ENCODE measurements at regions not wholly inside any gene's neighbourhood (a gene's known extent, or its start where the extent isn't known, plus 50 kb on each side); places are given as distances from the start of the nearest gene placed in this dataset.

DNA sequence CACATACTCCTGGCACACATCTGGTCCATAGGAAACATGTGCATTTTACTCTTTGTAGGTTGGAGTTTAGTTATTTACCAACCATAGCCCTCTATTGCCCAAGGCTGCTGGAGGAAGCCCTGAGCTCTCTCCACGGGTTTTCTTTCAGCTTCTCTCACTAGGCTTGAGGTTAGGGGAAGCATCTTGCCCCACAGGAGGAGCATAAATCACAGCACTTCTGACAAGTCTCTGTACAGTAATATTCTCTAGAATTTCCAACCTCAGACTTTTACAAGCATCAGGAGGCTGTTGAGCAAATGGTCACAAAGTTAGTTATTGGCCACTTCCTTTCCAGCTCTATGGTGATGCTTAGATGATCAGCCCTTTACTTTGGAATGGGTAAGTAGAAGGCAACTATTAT is 122.9 kb upstream of the GLI3 start:
- TF ChIP-seq EZH2 (IDR thresholded peaks at IDR 0.05; ENCODE audit: borderline replicate concordance, low read depth, low read length, severe bottlenecking) = no peak
- TF ChIP-seq, protein P1, sequence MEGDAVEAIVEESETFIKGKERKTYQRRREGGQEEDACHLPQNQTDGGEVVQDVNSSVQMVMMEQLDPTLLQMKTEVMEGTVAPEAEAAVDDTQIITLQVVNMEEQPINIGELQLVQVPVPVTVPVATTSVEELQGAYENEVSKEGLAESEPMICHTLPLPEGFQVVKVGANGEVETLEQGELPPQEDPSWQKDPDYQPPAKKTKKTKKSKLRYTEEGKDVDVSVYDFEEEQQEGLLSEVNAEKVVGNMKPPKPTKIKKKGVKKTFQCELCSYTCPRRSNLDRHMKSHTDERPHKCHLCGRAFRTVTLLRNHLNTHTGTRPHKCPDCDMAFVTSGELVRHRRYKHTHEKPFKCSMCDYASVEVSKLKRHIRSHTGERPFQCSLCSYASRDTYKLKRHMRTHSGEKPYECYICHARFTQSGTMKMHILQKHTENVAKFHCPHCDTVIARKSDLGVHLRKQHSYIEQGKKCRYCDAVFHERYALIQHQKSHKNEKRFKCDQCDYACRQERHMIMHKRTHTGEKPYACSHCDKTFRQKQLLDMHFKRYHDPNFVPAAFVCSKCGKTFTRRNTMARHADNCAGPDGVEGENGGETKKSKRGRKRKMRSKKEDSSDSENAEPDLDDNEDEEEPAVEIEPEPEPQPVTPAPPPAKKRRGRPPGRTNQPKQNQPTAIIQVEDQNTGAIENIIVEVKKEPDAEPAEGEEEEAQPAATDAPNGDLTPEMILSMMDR (IDR thresholded peaks at IDR 0.05; ENCODE audit: borderline replicate concordance, extremely low read depth, low read length, poor library complexity, severe bottlenecking) = no peak

DNA sequence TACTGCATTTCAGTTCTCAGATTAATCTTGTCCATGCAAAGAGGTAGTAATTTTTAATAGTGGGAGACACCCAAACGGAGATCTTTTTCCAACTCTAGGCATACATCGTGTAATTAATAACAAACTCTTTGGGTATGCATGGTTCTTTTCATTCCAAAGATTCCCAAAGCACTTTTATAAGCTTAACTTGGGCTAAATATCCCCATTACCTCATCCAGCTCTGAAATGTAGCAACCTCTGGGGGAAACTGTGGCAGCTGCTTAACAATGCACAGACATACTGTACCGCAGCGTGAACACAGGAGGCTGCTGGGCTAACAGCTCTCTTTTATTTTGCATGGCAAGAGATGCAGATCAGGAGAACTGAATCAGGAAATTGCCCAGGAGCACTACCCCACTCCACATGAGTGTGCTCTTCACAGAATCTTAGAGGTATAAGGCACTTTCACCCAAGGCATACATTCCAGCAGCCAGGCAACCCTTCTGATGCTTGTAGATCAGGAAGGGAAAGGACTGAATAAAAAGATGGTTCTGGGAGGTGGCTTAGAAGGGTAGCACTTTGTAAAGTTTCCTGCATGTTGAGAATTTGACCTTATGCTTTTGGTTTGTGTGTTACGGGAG is 114.4 kb upstream of the GLI3 start:
- Histone ChIP-seq H3K36me3 (ENCODE audit: insufficient read depth, low read length) (no peaks in the 10 kb centered on the region), H2AFZ (ENCODE audit: low read depth, low read length) (no peak overlapping the region), H3K4me2 (ENCODE audit: insufficient read depth, low read length) (no peak overlapping the region), H3K27ac (ENCODE audit: low read length) (no peak overlapping the region), H3K4me3 (ENCODE audit: low read depth in 1 of 2, low read length in 2 of 2) (no peak overlapping the region), H3K27me3 (ENCODE audit: insufficient read depth, low read length, poor library complexity) (no peaks in the 10 kb centered on the region), H3K79me2 (ENCODE audit: insufficient read depth, low read length) (no peaks in the 10 kb centered on the region), H4K20me1 (ENCODE audit: insufficient read depth, low read length) (no peaks in the 10 kb centered on the region), H3K9ac (ENCODE audit: low read depth, low read length) (no peak overlapping the region), H3K4me1 (ENCODE audit: insufficient read depth, low read length) (no peaks in the 10 kb centered on the region), H3K9me3 (ENCODE audit: insufficient read depth, low read length, severe bottlenecking) (no peaks in the 10 kb centered on the region)
- ATAC-seq (ENCODE audit: insufficient read depth, low read depth) = no peak
- TF ChIP-seq, protein P1 (IDR thresholded peaks at IDR 0.05; ENCODE audit: borderline replicate concordance, extremely low read depth, low read length, poor library complexity, severe bottlenecking) = no peak
- no peak for DNase-seq

More for the DNA sequence above, 122.9 kb upstream of the GLI3 start:
- Histone ChIP-seq H2AFZ (ENCODE audit: low read depth, low read length) (no peak overlapping the region), H3K79me2 (ENCODE audit: insufficient read depth, low read length) (no peaks in the 10 kb centered on the region), H3K27me3 (ENCODE audit: insufficient read depth, low read length, poor library complexity) (no peaks in the 10 kb centered on the region), H3K4me3 (ENCODE audit: low read depth in 1 of 2, low read length in 2 of 2) (no peak overlapping the region), H3K9ac (ENCODE audit: low read depth, low read length) (no peak overlapping the region), H3K4me2 (ENCODE audit: insufficient read depth, low read length) (no peak overlapping the region), H4K20me1 (ENCODE audit: insufficient read depth, low read length) (no peaks in the 10 kb centered on the region), H3K4me1 (ENCODE audit: insufficient read depth, low read length) (no peaks in the 10 kb centered on the region), H3K27ac (ENCODE audit: low read length) (no peak overlapping the region), H3K9me3 (ENCODE audit: insufficient read depth, low read length, severe bottlenecking) (no peaks in the 10 kb centered on the region), H3K36me3 (ENCODE audit: insufficient read depth, low read length) (no peaks in the 10 kb centered on the region)
- no peak for DNase-seq
- ATAC-seq (ENCODE audit: insufficient read depth, low read depth) = no peak

DNA sequence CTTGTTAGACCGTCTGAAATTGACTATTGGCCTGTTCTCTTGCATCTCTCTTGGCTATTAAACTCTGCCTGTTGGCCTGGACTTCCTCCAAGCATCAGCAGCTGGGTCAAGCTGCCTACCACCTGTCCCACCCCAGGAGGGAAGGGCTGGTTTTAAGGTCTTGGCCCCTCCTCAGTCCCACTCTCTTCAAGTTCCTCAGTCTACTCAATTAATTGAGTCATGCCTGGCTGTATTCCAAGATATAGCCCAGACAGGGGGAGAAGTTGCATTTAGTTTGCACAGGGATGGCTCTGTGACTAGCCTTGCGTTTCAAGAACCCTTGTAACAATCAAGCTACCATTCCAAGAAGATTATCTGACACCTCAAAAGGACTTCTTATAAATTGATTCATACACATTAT is 113.8 kb upstream of the GLI3 start:
- H4K20me1 ChIP-seq (ENCODE audit: insufficient read depth, low read length) = no peaks in the 10 kb centered on the region
- H3K4me3 ChIP-seq (ENCODE audit: low read depth in 1 of 2, low read length in 2 of 2) = no peak overlapping the region
- no peaks in the 10 kb centered on the region for H3K27me3 ChIP-seq (ENCODE audit: insufficient read depth, low read length, poor library complexity)
- TF ChIP-seq EZH2 (IDR thresholded peaks at IDR 0.05; ENCODE audit: borderline replicate concordance, low read depth, low read length, severe bottlenecking) = no peak
- TF ChIP-seq, protein P1 (IDR thresholded peaks at IDR 0.05; ENCODE audit: borderline replicate concordance, extremely low read depth, low read length, poor library complexity, severe bottlenecking) = no peak
- H3K27ac ChIP-seq (ENCODE audit: low read length) = no peak overlapping the region
- no peak for ATAC-seq (ENCODE audit: insufficient read depth, low read depth)
- DNase-seq = no peak
- no peak overlapping the region for H2AFZ ChIP-seq (ENCODE audit: low read depth, low read length)
- H3K79me2 ChIP-seq (ENCODE audit: insufficient read depth, low read length) = no peaks in the 10 kb centered on the region
- no peaks in the 10 kb centered on the region for H3K36me3 ChIP-seq (ENCODE audit: insufficient read depth, low read length)
- no peaks in the 10 kb centered on the region for H3K9me3 ChIP-seq (ENCODE audit: insufficient read depth, low read length, severe bottlenecking)
- H3K4me2 ChIP-seq (ENCODE audit: insufficient read depth, low read length) = no peak overlapping the region
- no peak overlapping the region for H3K9ac ChIP-seq (ENCODE audit: low read depth, low read length)
- H3K4me1 ChIP-seq (ENCODE audit: insufficient read depth, low read length) = no peaks in the 10 kb centered on the region

DNA sequence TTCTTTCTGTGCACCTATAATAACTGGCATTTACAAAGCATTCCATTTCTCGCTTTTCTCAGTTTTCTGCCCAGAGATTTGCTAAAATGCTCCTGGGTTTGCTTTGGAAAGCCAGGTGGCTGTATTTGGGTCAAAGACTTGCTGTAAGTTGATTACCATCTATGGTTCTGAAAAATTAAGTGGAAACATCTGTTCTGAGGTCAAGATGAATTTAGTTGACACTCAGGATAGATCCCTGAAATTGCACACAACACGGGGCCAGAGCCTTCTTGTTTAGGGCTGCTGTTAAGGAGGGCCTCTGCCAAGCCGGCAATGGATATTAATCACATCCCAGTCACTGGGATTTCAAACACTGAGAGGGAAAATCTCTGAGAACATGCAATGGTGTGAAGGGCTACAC is 111.6 kb upstream of the GLI3 start:
- H3K9me3 ChIP-seq (ENCODE audit: insufficient read depth, low read length, severe bottlenecking) = no peaks in the 10 kb centered on the region
- H4K20me1 ChIP-seq (ENCODE audit: insufficient read depth, low read length) = no peaks in the 10 kb centered on the region
- TF ChIP-seq, protein P1 (IDR thresholded peaks at IDR 0.05; ENCODE audit: borderline replicate concordance, extremely low read depth, low read length, poor library complexity, severe bottlenecking) = no peak
- ATAC-seq (ENCODE audit: insufficient read depth, low read depth) (no peak), DNase-seq (no peak)
- H3K27ac ChIP-seq (ENCODE audit: low read length) = no peak overlapping the region
- H3K36me3 ChIP-seq (ENCODE audit: insufficient read depth, low read length) = no peaks in the 10 kb centered on the region
- H2AFZ ChIP-seq (ENCODE audit: low read depth, low read length) = no peak overlapping the region
- H3K4me3 ChIP-seq (ENCODE audit: low read depth in 1 of 2, low read length in 2 of 2) = no peak overlapping the region
- no peaks in the 10 kb centered on the region for H3K27me3 ChIP-seq (ENCODE audit: insufficient read depth, low read length, poor library complexity)
- H3K4me1 ChIP-seq (ENCODE audit: insufficient read depth, low read length) = no peaks in the 10 kb centered on the region
- H3K79me2 ChIP-seq (ENCODE audit: insufficient read depth, low read length) = no peaks in the 10 kb centered on the region
- no peak overlapping the region for H3K9ac ChIP-seq (ENCODE audit: low read depth, low read length)
- no peak overlapping the region for H3K4me2 ChIP-seq (ENCODE audit: insufficient read depth, low read length)

Measured in DND-41 (cell line).